ENCODE measurements at regions not wholly inside any gene's neighbourhood (a gene's known extent, or its start where the extent isn't known, plus 50 kb on each side); places are given as distances from the start of the nearest gene placed in this dataset.

- no peak for FAIRE-seq
- no peak for TF ChIP-seq POLR2AphosphoS5 (IDR thresholded peaks at IDR 0.05; ENCODE audit: low read depth, low read length)
- no peak for DNase-seq (ENCODE audit: insufficient read length, low spot score)
Observed at GRCh38 chr19:31595521-31595920, 246.3 kb upstream of the TSHZ3 start.

DNA sequence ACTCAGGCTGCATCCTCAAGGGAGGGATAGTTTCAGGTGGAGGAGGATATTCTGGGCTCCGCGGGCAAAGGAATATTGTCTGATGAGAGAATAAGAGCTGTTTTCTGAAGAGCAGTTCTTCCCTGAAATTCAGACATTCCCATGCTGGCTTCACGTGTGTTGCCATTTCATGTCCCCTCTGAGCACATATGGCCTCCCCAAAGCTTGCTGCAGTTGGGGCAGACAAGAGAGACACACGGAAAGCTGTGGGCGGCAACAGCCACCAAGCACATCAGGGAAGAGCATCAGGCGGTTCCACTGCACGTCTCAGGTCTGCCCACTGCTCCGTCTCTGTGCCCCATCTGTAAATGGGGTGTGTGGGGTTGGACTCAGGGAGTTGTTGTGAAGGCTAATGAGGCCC, 247.5 kb upstream of the TSHZ3 start:
- FAIRE-seq = no peak
- TF ChIP-seq POLR2AphosphoS5 (IDR thresholded peaks at IDR 0.05; ENCODE audit: low read depth, low read length) (no peak), SPI1 (IDR thresholded peaks at IDR 0.05; ENCODE audit: low read depth, low read length) (no peak), PAX5 (IDR thresholded peaks at IDR 0.05; ENCODE audit: insufficient read depth, low read length, severe bottlenecking) (no peak), POU2F2 (IDR thresholded peaks at IDR 0.05; ENCODE audit: low read depth, low read length) (no peak), TAF1 (IDR thresholded peaks at IDR 0.05; ENCODE audit: low read depth, low read length) (no peak), POLR2A (IDR thresholded peaks at IDR 0.05; ENCODE audit: low read depth, low read length) (no peak)
- DNase-seq (ENCODE audit: insufficient read length, low spot score) = no peak

DNA sequence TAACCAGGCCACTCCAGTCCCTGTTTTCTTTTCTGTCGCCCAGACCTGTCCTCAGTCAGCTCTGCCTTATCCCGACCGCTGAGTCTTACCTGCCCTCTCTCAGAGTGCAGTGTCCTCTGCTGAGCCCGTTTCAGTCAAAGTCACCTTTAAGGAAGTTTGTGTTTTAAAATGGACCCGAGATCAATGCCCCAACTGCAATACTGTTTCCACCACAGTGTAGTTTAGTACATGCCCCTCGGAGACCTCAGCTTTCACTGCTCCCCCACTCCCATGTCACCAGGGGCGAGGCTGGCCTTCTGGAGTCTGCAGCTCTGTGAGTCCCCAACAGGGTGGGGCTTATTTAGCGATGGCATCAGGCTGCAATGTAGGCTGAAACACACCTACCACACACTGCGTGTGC, 248.4 kb upstream of the TSHZ3 start:
- no peak for DNase-seq (ENCODE audit: insufficient read length, low spot score)
- TF ChIP-seq PAX5 (IDR thresholded peaks at IDR 0.05; ENCODE audit: insufficient read depth, low read length, severe bottlenecking) (no peak), SPI1 (IDR thresholded peaks at IDR 0.05; ENCODE audit: low read depth, low read length) (no peak), POLR2A (IDR thresholded peaks at IDR 0.05; ENCODE audit: low read depth, low read length) (no peak), POLR2AphosphoS5 (IDR thresholded peaks at IDR 0.05; ENCODE audit: low read depth, low read length) (no peak), POU2F2 (IDR thresholded peaks at IDR 0.05; ENCODE audit: low read depth, low read length) (no peak)
- no peak for FAIRE-seq

DNA sequence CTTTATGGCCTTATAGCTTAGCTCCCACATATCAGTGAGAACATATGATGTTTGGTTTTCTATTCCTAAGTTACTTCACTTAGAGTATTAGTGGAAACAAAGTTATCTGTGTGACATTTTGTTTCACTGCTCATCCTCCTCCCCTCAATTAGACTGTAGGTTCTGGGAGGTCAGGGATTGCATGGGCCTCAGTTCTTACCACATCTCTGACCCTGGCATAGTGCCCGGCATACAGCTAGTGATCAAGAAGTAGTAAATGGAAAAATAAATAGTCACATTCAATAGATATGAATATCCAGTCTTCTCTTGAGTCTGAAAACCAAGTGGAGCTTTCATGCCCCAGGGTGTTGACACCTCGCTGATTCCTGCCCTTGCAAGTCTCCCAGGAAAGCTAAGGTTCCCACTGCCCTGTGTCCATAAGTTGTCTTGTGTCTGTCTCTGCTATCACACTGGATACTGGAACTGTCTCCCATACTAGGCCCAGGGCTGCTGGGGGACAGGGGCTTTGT, 249.5 kb upstream of the TSHZ3 start:
- TF ChIP-seq TAF1 (IDR thresholded peaks at IDR 0.05; ENCODE audit: low read depth, low read length) (no peak), POLR2A (IDR thresholded peaks at IDR 0.05; ENCODE audit: low read depth, low read length) (no peak), POU2F2 (IDR thresholded peaks at IDR 0.05; ENCODE audit: low read depth, low read length) (no peak), POLR2AphosphoS5 (IDR thresholded peaks at IDR 0.05; ENCODE audit: low read depth, low read length) (no peak), PAX5 (IDR thresholded peaks at IDR 0.05; ENCODE audit: insufficient read depth, low read length, severe bottlenecking) (no peak), SPI1 (IDR thresholded peaks at IDR 0.05; ENCODE audit: low read depth, low read length) (no peak)
- FAIRE-seq (no peak), DNase-seq (ENCODE audit: insufficient read length, low spot score) (no peak)

DNA sequence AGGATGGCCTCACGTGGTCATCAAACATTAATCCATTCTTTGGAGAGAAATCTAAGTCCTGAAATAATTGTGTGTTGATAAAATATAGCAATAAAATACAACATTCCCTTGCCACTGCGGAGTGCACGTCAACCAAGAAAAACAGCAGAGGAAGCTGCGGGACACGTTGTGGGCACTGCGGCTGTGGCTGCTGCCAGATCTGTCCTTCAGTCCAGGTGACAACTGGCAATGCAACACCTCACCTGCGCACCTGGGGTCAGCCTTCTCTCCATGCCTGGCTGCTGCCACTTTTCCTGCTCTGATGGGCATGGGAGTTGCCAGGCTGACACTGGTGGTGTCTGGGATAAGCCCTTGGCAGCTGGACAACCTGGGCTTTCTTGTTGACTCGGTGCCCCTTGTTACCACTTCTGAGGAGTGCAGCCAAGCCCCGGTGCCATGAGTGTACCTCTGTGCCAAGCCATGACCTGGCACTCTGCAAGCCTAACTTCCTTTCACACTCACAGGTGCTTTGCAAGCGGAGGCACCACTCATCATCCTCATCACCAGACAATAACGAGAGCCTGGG, 251.6 kb upstream of the TSHZ3 start:
- TF ChIP-seq POLR2AphosphoS5 (IDR thresholded peaks at IDR 0.05; ENCODE audit: low read depth, low read length) = no peak
- TF ChIP-seq SPI1 (IDR thresholded peaks at IDR 0.05; ENCODE audit: low read depth, low read length) = no peak
- TF ChIP-seq PAX5 (IDR thresholded peaks at IDR 0.05; ENCODE audit: insufficient read depth, low read length, severe bottlenecking) = no peak
- TF ChIP-seq POLR2A (IDR thresholded peaks at IDR 0.05; ENCODE audit: low read depth, low read length) = no peak
- TF ChIP-seq POU2F2 (IDR thresholded peaks at IDR 0.05; ENCODE audit: low read depth, low read length) = no peak
- TF ChIP-seq TAF1 (IDR thresholded peaks at IDR 0.05; ENCODE audit: low read depth, low read length) = no peak
- FAIRE-seq (no peak), DNase-seq (ENCODE audit: insufficient read length, low spot score) (no peak)

DNA sequence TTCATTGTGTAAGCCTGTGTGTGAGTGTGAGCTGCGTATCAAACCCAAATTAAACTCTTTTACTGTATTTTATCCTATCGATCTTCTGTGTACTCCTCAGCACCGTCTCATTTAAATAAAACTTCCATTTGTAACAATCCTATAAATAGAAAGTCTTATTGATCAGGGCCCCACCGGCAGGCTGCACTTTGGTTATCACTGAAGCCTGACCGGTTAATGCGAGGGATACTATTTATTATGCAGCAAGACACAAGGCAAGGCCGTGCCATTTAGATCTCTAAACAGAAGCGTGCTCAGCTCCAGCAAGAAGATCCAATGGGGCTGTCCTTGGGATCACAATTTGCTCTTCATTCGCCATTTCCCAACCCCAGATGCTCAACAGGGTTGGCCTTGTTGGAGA, 252.6 kb upstream of the TSHZ3 start:
- DNase-seq (ENCODE audit: insufficient read length, low spot score) = no peak
- TF ChIP-seq SPI1 (IDR thresholded peaks at IDR 0.05; ENCODE audit: low read depth, low read length) (no peak), POLR2AphosphoS5 (IDR thresholded peaks at IDR 0.05; ENCODE audit: low read depth, low read length) (no peak), POLR2A (IDR thresholded peaks at IDR 0.05; ENCODE audit: low read depth, low read length) (no peak), PAX5 (IDR thresholded peaks at IDR 0.05; ENCODE audit: insufficient read depth, low read length, severe bottlenecking) (no peak), POU2F2 (IDR thresholded peaks at IDR 0.05; ENCODE audit: low read depth, low read length) (no peak), TAF1 (IDR thresholded peaks at IDR 0.05; ENCODE audit: low read depth, low read length) (no peak)

GRCh38 chr19:31602548-31602947, 253.3 kb upstream of the TSHZ3 start:
- DNase-seq (ENCODE audit: insufficient read length, low spot score) (no peak), FAIRE-seq (no peak)
- no peak for TF ChIP-seq TAF1 (IDR thresholded peaks at IDR 0.05; ENCODE audit: low read depth, low read length)
- no peak for TF ChIP-seq POU2F2 (IDR thresholded peaks at IDR 0.05; ENCODE audit: low read depth, low read length)
- no peak for TF ChIP-seq POLR2A (IDR thresholded peaks at IDR 0.05; ENCODE audit: low read depth, low read length)
- TF ChIP-seq SPI1 (IDR thresholded peaks at IDR 0.05; ENCODE audit: low read depth, low read length) = no peak
- TF ChIP-seq POLR2AphosphoS5 (IDR thresholded peaks at IDR 0.05; ENCODE audit: low read depth, low read length) = no peak
- TF ChIP-seq PAX5 (IDR thresholded peaks at IDR 0.05; ENCODE audit: insufficient read depth, low read length, severe bottlenecking) = no peak

More for the DNA sequence above, 252.6 kb upstream of the TSHZ3 start:
- no peak for FAIRE-seq

DNA sequence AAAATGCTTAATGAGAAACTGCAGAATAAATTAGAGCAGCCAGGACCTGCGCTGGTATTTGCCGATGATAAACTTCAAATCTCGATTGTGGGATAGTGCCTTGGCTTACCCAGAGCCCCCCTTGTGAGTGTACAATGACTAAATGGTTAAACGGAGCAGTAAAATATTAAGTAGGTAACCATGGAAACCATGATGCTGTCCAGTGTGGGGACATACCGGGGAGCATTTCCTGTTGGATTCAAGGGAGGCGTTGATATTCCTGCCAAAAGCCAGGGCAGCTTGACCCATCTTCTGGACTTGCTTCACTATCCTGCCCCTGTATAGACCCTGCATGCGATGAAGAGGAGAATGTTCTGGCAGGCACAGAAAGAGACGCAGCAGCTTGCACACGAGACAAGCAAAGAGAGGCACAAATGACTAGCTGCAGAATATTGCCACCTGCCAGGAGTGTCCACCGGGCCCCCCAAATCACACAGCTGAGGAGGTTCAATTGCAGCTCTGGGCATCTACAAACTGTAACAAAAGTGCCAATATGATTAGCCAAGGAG, 255.3 kb upstream of the TSHZ3 start:
- FAIRE-seq (no peak), DNase-seq (ENCODE audit: insufficient read length, low spot score) (no peak)
- TF ChIP-seq PAX5 (IDR thresholded peaks at IDR 0.05; ENCODE audit: insufficient read depth, low read length, severe bottlenecking) (no peak), POLR2A (IDR thresholded peaks at IDR 0.05; ENCODE audit: low read depth, low read length) (no peak), POU2F2 (IDR thresholded peaks at IDR 0.05; ENCODE audit: low read depth, low read length) (no peak), TAF1 (IDR thresholded peaks at IDR 0.05; ENCODE audit: low read depth, low read length) (no peak), SPI1 (IDR thresholded peaks at IDR 0.05; ENCODE audit: low read depth, low read length) (no peak), POLR2AphosphoS5 (IDR thresholded peaks at IDR 0.05; ENCODE audit: low read depth, low read length) (no peak)

DNA sequence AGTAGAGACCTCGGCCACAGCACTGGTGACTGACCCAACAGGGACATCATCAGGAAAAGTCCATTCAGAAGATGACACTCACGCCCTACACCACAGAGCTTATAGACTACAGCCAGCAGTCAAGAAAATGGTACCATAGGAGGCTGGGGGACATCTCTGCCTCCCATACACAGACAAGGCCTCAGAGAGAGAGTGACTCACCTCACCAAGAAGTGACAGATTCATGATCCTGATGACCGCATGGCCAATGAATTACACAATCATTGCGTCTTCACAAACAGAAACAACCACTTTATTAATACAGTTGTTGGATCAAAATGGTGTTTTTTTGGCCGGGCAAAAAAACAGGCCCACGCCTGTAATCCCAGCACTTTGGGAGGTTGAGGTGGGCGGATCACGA, 260.8 kb upstream of the TSHZ3 start:
- no peak for TF ChIP-seq POU2F2 (IDR thresholded peaks at IDR 0.05; ENCODE audit: low read depth, low read length)
- no peak for TF ChIP-seq POLR2A (IDR thresholded peaks at IDR 0.05; ENCODE audit: low read depth, low read length)
- TF ChIP-seq PAX5 (IDR thresholded peaks at IDR 0.05; ENCODE audit: insufficient read depth, low read length, severe bottlenecking) = no peak
- TF ChIP-seq TAF1 (IDR thresholded peaks at IDR 0.05; ENCODE audit: low read depth, low read length) = no peak
- TF ChIP-seq POLR2AphosphoS5 (IDR thresholded peaks at IDR 0.05; ENCODE audit: low read depth, low read length) = no peak
- no peak for TF ChIP-seq SPI1 (IDR thresholded peaks at IDR 0.05; ENCODE audit: low read depth, low read length)
- no peak for DNase-seq (ENCODE audit: insufficient read length, low spot score)
- FAIRE-seq = no peak
